HFF-Myc (cell line): ENCODE measurements at regions not wholly inside any gene's neighbourhood (a gene's known extent, or its start where the extent isn't known, plus 50 kb on each side); places are given as distances from the start of the nearest gene placed in this dataset.

Experiments
- DNase-seq: peaks from one replicate; pipeline ENCODE4 v3.0.0-alpha.2; 2011; ENCODE audit warnings: low read depth; ENCODE audit errors: extremely low read depth
- H3K4me3 ChIP-seq: replicated peaks from 2 replicates; pipeline ENCODE4 v1.5.1; 2011; ENCODE audit warnings: low read depth, mild to moderate bottlenecking, control low read depth, low read length
- CTCF ChIP-seq: IDR thresholded peaks from 2 replicates; pipeline ENCODE4 v1.5.1; 2012; ENCODE audit warnings: mild to moderate bottlenecking, low read depth, low read length, control low read depth; ENCODE audit errors: missing control alignments

- no peak for TF ChIP-seq CTCF
- DNase-seq = no peak
- no peak overlapping the region for H3K4me3 ChIP-seq
These were observed 179.0 kb downstream of the ADGRA3 start for GRCh38 chr4:22336822-22337221.

GRCh38 chr4:22334155-22334554 lies 181.7 kb downstream of the ADGRA3 start:
- no peak overlapping the region for H3K4me3 ChIP-seq
- DNase-seq = no peak
- TF ChIP-seq CTCF = no peak

DNA sequence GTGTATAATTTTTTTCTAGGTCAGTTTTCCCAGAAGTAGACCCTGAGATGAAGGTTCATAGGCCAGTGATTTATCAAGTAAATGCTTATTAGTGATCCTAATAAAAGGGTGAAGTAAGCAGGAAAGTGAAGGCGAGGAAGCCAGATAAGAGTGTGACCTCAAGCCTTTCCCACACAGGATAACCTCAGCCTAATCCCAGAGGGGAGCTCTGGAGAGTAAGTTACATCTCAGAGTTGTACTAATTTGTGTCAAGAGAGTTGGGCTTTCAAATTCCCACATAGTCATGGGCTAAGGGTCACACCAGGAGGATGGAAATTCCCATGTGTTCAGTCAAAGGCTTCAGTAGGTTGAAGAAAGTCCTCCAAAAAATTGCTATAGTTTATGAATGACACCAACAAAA lies 191.4 kb downstream of the ADGRA3 start:
- DNase-seq = no peak
- H3K4me3 ChIP-seq = no peak overlapping the region
- TF ChIP-seq CTCF = no peak

- H3K4me3 ChIP-seq = no peak overlapping the region
- DNase-seq = no peak
- TF ChIP-seq CTCF = no peak
These were observed 192.2 kb downstream of the ADGRA3 start for GRCh38 chr4:22323691-22324090.

- no peak for TF ChIP-seq CTCF
- no peak overlapping the region for H3K4me3 ChIP-seq
- DNase-seq = no peak
These were observed 192.9 kb downstream of the ADGRA3 start for GRCh38 chr4:22322996-22323395.

DNA sequence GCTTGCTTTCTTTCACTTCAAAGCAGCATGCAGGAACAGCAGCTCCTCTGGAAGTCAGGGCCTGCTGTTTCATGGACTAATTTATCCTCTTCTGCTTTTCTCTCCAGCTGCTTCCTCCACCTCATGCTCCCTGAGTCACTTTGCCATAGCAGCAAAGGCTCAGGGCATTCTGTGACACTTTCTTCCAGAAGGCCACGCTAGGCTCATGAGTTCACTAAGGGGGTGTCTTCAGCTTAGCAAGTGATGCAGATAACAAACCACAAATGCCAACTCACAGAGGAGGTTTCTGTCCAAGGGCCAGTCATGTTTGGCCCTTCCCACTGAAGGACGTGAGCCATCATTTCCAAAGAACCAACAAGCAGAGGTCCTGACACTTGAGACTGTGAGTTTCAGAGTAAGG lies 200.2 kb downstream of the ADGRA3 start:
- no peak for TF ChIP-seq CTCF
- no peak overlapping the region for H3K4me3 ChIP-seq
- no peak for DNase-seq

- TF ChIP-seq CTCF = no peak
- no peak overlapping the region for H3K4me3 ChIP-seq
- DNase-seq = no peak
These were observed 201.9 kb downstream of the ADGRA3 start for GRCh38 chr4:22313976-22314375.
